Heart right ventricle (tissue), 16 donors: ENCODE measurements at regions not wholly inside any gene's neighbourhood (a gene's known extent, or its start where the extent isn't known, plus 50 kb on each side); places are given as distances from the start of the nearest gene placed in this dataset.

Source experiments
- ATAC-seq, 8 donors: fragments of 200-7000 bp; cut with Tn5 transposase; one replicate each; pipeline ENCODE4 v1.9.1; 2020; ENCODE audit warnings: mild to moderate bottlenecking in 8 of 8, moderate library complexity in 8 of 8, moderate number of reproducible peaks in 1 of 8
- DNase-seq, 2 donors: peaks; one replicate each; pipeline ENCODE4 v3.0.0-alpha.2; 2020
- H3K27ac ChIP-seq, 10 donors: fragments of 200-600 bp; sonication (generic) in 2 of 10; one replicate each; pipeline versions ENCODE4 v1.5.0 to v1.8.0; 2020 to 2022; ENCODE audit warnings: mild to moderate bottlenecking in 3 of 10
- H3K27me3 ChIP-seq, 7 donors: fragments of 200-600 bp; one replicate each; pipeline ENCODE4 v1.8.0; 2021 to 2022; ENCODE audit warnings: mild to moderate bottlenecking in 2 of 7
- H3K36me3 ChIP-seq, 9 donors: fragments of 200-600 bp; sonication (generic) in 1 of 9; one replicate each; pipeline versions ENCODE4 v1.5.0 to v1.8.0; 2020 to 2022; ENCODE audit warnings: mild to moderate bottlenecking in 2 of 9
- H3K4me1 ChIP-seq, 9 donors: fragments of 200-600 bp; sonication (generic) in 1 of 9; one replicate each; pipeline versions ENCODE4 v1.5.0 to v1.8.0; 2020 to 2022; ENCODE audit warnings: mild to moderate bottlenecking in 4 of 9
- H3K4me3 ChIP-seq, 10 donors: fragments of 200-600 bp; sonication (generic) in 2 of 10; one replicate each; pipeline versions ENCODE4 v1.5.0 to v1.8.0; 2020 to 2022; ENCODE audit warnings: mild to moderate bottlenecking in 7 of 10, moderate library complexity in 2 of 10
- H3K9me3 ChIP-seq, 11 donors: fragments of 200-600 bp in 10 of 11; sonication (generic) in 2 of 11; one replicate each; pipeline versions ENCODE4 v1.5.0 to v1.8.0; 2013 to 2022; ENCODE audit warnings: mild to moderate bottlenecking in 2 of 11, control low read depth in 1 of 11, moderate library complexity in 1 of 11
- CTCF ChIP-seq, 9 donors: fragments of 200-600 bp; sonication (generic) in 2 of 9; IDR thresholded peaks; one replicate each; pipeline versions ENCODE4 v1.5.0 to v1.8.0; 2021 to 2022; ENCODE audit warnings: antibody characterized with exemption in 9 of 9, mild to moderate bottlenecking in 5 of 9, moderate library complexity in 1 of 9
- WGBS, 2 donors: extraction: QIAGEN DNeasy Blood & Tissue Kit; methylation state at CpG; one replicate each; pipeline ENCODE4 v1.1.7; 2013; ENCODE audit warnings: inconsistent platforms in 1 of 2; 5-methylcytosine and 5-hydroxymethylcytosine counted together
- intact Hi-C, 10 donors: fragments of 100-400 bp; cut with DNase I; formaldehyde crosslinking; loops; one replicate each; pipeline versions ENCODE4 v1.11.1 to v1.14.2; 2022
- donor health status: Arrhythmogenic right ventricular cardiomyopathy.
- donor health status: ischemic (EF 13 %, LVEDD 7.1; RV severe dilation, severe dysfunction).
- donor health status: healthy with polysubstance abuse.
- donor health status: DM: no; HTN: yes; CAD: no.
- donor health status: DM: no; HTN: no; CAD: no.
- donor health status: ischemic (EF 25% LVEDD 6.9; RV normal size, moderate dysfunction).
- donor health status: ischemic (EF 25% LVEDD 5.7; RV mildly dilated, moderate dysfunction).
- donor health status: healthy.
- donor health status: DM: yes; HTN: yes; CAD: no.
- donor health status: Ischemic cardiomyopathy.
- donor health status: ischemic (EF 35%, LVEDD 5.7; RV mildly dilated, moderate dysfunction).
- donor health status: nonischemic (EF 11% LVEDD 7.7; RV severe dilation, severe dysfunction).
- donor health status: DM: yes; HTN: yes; CAD: no.
- donor health status: PGD.
- donor health status: ischemic (EF 29% LVEDD 5.4; RV normal size, mild dysfunction).
- donor health status: nonischemic (EF 23%, LVEDD 6.1; RV moderate dilation, normal function).

DNA sequence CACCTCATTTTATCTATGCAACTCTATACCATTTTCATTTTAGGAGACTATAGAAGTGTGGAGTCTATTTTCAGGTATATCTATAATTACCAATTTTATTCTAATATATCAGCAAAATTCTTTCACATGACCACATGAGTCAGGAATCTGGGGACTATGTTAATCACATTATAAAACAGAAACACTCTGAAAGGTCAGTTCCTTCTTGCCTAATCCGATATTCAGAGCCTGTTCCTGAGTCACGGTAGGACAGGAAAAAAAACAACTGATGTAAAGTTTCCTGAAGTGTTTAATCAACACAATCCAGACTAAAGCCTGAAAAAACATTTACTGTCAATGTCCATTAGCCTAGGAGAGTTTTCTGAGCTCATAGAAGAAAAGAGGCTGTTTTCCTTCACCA, 1902.3 kb downstream of the NCAM2 start:
- no peaks in the 10 kb centered on the region for H3K36me3 ChIP-seq
- no peak overlapping the region for H3K27ac ChIP-seq
- H3K27me3 ChIP-seq: no peaks in the 10 kb centered on the region
- ATAC-seq (no peak), DNase-seq (no peak)
- H3K4me1 ChIP-seq: no peaks in the 10 kb centered on the region
- intact Hi-C loops: no loop called here
- no peak overlapping the region for H3K4me3 ChIP-seq
- peaks cover 0 to 5% (median 0%) of the 10 kb centered on the region in 11 donors for H3K9me3 ChIP-seq
- no peak for TF ChIP-seq CTCF (IDR thresholded peaks at IDR 0.05)
- 21 to 30% methylated on average over 2 of the region's 2 CpGs for WGBS, 2 donors

GRCh38 chr21:22903851-22904250, 1905.6 kb downstream of the NCAM2 start:
- Histone ChIP-seq H3K9me3 (no peaks in the 10 kb centered on the region), H3K27ac (no peak overlapping the region), H3K27me3 (no peaks in the 10 kb centered on the region), H3K4me1 (no peaks in the 10 kb centered on the region), H3K4me3 (no peak overlapping the region), H3K36me3 (no peaks in the 10 kb centered on the region)
- intact Hi-C loops: no loop called here
- no peak for DNase-seq
- no peak for TF ChIP-seq CTCF (IDR thresholded peaks at IDR 0.05)
- ATAC-seq: no peak

DNA sequence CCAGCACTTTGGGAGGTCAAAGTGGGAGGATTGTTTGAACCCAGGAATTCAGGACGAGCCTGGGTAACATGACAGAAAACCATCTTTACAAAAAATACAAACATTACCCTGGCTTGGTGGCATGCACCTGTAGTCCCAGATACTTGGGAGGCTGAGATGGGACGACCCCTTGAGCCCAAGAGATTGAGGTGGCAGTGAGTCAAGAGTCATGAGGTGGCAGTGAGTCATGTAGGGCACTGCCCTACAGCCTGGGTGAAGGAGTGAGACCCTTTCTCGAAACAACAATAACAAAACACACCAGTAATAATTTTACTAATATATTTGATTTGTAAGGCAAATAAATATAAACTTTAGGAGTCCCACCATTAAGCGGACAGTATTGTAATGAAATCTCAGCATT, 1906.2 kb downstream of the NCAM2 start:
- H3K9me3 ChIP-seq: no peaks in the 10 kb centered on the region
- no peaks in the 10 kb centered on the region for H3K4me1 ChIP-seq
- no peak overlapping the region for H3K4me3 ChIP-seq
- no peaks in the 10 kb centered on the region for H3K27me3 ChIP-seq
- intact Hi-C loops: no loop called here
- no peak for DNase-seq
- H3K36me3 ChIP-seq: no peaks in the 10 kb centered on the region
- no peak for ATAC-seq
- no peak overlapping the region for H3K27ac ChIP-seq
- 78 to 83% methylated on average over 4 of the region's 4 CpGs for WGBS, 2 donors
- no peak for TF ChIP-seq CTCF (IDR thresholded peaks at IDR 0.05)

GRCh38 chr21:22925032-22925431, 1926.8 kb downstream of the NCAM2 start:
- intact Hi-C loops: no loop called here
- H3K9me3 ChIP-seq: peaks cover 0 to 3% (median 0%) of the 10 kb centered on the region in 11 donors
- TF ChIP-seq CTCF (IDR thresholded peaks at IDR 0.05): no peak
- DNase-seq (no peak), ATAC-seq (no peak)
- no peak overlapping the region for H3K4me3 ChIP-seq
- no peaks in the 10 kb centered on the region for H3K4me1 ChIP-seq
- no peak overlapping the region for H3K27ac ChIP-seq
- H3K27me3 ChIP-seq: no peaks in the 10 kb centered on the region
- no peaks in the 10 kb centered on the region for H3K36me3 ChIP-seq
- 82 to 85% methylated on average over 1 of the region's 1 CpG for WGBS, 2 donors

DNA sequence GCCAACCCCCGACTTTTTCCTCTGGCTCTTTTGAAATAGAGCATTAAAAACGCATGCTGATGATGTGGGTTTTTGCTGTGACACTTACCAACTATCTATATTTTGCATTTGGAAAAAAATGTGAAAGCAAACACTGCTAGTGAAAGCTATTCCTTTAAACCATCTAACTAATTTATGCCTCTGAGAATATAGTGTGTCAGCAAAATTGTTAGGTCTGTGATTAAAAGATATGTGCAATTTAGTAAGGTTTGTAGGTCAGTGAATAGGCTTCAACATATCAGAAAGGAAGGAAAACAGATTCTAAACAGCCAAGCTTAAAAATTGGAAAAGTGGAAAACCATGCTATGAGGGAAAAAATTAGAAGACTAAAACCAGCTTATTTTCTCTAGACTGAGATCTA, 1929.3 kb downstream of the NCAM2 start:
- peaks cover 0 to 9% (median 0%) of the 10 kb centered on the region in 11 donors for H3K9me3 ChIP-seq
- no peak for TF ChIP-seq CTCF (IDR thresholded peaks at IDR 0.05)
- H3K27ac ChIP-seq: no peak overlapping the region
- no peaks in the 10 kb centered on the region for H3K4me1 ChIP-seq
- no peaks in the 10 kb centered on the region for H3K27me3 ChIP-seq
- WGBS, 2 donors: 70 to 82% methylated on average over 2 of the region's 2 CpGs
- intact Hi-C loops: no loop called here
- ATAC-seq (no peak), DNase-seq (no peak)
- no peak overlapping the region for H3K4me3 ChIP-seq
- no peaks in the 10 kb centered on the region for H3K36me3 ChIP-seq
